Embryonic facial prominence (tissue), 1 donor: ENCODE measurements at regions not wholly inside any gene's neighbourhood (a gene's known extent, or its start where the extent isn't known, plus 50 kb on each side); places are given as distances from the start of the nearest gene placed in this dataset.

Experiments
- DNase-seq: peaks from one replicate; pipeline ENCODE4 v3.0.0-alpha.2; 2016; ENCODE audit errors: extremely low spot score

GRCh38 chr13:74871369-74872070, 610.4 kb downstream of the TBC1D4 start:
- DNase-seq: no peak

DNA sequence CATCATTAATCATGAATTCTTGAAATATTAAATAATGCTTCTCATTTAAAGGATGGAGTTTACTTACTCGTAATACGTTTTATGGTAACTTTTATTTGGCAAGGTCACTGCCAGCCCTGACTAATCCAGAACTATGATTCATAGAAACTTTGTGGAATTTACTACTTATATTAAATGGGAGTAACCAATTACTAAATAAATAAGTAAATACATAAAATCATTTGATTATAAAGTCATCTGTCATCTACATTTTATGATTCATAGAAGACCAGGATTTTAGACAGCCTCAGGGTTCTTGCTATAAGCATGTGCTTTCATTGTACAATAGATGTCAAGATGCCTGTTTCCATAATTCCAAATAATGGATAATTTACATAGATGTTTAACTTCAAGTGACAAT, 611.1 kb downstream of the TBC1D4 start:
- no peak for DNase-seq

DNA sequence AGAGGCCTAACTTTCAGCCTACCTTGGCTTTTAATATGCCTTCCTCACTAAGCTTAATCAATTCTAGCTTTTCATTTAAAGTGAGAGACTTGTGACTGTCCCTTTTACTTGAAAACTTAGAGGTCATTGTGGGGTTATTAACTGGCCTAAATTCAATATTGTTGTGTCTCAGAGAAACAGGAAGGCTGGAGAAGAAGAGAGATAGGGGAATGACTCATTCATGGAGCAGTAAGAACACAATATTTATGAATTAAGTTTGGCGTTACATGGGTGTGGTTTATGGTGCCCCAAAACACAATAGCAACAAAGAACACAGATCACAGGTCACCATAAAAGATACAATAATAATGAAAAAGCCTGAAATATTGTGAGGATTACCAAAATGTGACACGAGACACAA, 612.1 kb downstream of the TBC1D4 start:
- no peak for DNase-seq

- DNase-seq: no peak
Measured at GRCh38 chr13:74868049-74868448, 613.9 kb downstream of the TBC1D4 start.

DNA sequence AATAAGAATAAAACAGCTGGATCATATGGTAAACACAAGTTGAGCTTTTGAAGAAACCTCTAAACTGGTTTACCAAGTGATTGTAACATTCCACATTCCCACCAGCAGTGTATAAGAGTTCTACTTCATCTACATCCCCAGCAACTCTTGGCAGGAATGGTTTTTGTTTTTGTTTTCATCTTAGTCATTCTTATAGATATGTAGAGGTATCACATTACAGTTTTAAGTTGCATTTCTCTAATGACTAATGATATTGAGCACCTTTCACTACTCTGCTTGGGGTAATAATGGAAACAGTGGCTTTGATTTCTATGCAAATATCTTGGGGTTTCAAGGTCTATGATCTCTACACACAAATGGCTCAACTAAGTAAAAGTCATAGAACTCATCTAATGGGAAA, 614.5 kb downstream of the TBC1D4 start:
- DNase-seq: no peak

- peak; percentile 27 for DNase-seq
Measured at GRCh38 chr13:74866101-74866500, 615.9 kb downstream of the TBC1D4 start.

- no peak for DNase-seq
Measured at GRCh38 chr13:74865656-74866055, 616.3 kb downstream of the TBC1D4 start.

DNA sequence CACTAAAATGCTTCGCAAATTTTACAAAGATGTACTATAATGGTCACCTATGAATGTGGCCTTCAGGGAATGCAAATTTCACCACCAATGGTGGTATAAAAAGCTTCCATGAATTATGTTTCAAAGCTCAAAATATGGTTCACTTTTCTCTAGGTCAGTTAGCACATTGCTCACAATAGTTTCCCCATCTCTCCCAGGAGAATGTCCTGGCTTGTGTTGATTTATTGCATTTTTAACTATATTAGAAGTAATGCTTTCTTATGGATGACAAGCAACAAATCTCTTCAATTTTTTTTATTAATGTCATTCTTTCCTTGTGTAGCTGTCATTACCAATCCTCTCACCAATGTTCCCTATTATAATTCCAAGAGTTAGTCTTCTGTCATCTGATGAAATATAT, 621.2 kb downstream of the TBC1D4 start:
- no peak for DNase-seq

DNA sequence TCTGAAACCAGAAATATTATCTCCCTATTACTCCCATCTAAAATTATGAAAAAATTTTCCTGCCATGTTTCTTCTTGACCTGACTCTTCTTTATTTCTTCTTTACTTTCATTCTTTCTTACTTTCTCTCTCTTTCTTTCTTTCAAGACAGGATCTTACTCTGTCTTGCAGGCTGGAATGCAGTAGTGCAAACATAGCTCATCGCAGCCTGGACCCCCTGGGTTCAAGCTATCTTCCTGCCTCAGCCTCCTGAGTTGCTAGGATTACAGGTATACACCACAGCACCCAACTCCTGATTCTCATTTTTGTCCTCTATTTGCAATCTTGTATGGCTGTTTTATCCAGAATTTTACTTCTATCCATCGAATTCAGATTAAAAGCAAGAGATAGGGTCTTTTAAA, 631.1 kb downstream of the TBC1D4 start:
- no peak for DNase-seq

- DNase-seq: no peak
Measured at GRCh38 chr13:74847966-74848365, 634.0 kb downstream of the TBC1D4 start.

GRCh38 chr13:74845806-74846205, 636.2 kb downstream of the TBC1D4 start:
- DNase-seq: no peak

DNA sequence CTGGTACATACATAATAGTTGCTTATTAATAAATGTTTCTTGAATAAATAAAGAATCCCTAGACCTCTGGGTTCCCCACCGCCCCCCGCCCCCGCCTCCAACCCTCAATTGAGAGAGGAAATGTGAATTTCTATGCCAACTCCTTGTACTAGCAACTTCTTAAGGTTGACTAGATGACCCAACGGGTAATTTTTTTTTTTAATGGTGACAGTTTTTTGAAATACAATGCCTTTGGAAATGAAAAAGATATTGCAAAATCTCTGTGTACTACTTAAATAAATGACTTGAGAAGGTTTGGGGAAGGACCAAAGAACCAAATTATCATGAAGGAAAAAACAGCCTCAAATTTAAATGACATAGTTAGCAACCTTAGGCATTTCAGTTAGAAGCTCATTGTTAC, 640.3 kb downstream of the TBC1D4 start:
- no peak for DNase-seq

DNA sequence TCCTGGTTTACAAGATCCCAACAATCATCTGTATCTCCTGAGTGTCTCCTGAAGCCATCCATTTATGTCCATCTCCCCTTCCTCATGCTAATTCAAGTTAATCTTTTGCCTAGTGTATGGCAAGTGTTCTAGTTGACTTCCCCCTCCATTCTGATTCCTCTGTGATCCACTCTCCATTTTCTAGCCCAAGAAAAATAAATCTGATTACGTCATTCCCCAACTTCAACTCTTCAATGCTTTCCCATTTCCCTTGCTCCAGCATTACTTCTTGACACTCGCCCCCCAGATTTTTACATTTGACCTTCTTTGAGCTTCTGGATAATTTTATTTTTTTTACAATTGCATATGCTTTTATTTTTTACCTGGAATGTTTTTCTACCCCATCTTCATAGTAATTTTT, 640.8 kb downstream of the TBC1D4 start:
- DNase-seq: no peak

DNA sequence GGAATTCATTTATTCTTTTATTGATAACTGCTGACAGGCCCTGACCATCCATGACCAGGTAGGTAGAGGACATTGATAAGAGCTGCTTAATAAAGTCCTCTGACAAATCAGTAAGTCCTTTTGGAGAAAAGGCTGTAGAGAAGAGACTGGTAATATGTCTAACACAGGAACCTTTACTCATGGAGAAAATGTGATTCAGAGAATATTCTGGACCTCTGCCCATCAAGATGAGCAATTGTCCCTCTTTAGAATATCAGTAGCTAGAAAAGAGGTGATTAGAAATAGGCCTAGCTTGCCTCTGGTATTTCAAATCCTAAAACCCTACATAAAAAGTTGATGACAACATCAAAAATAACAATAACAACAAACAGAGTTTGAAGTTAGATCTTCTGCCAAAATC, 642.3 kb downstream of the TBC1D4 start:
- no peak for DNase-seq

GRCh38 chr13:74838096-74838495, 643.9 kb downstream of the TBC1D4 start:
- no peak for DNase-seq

DNA sequence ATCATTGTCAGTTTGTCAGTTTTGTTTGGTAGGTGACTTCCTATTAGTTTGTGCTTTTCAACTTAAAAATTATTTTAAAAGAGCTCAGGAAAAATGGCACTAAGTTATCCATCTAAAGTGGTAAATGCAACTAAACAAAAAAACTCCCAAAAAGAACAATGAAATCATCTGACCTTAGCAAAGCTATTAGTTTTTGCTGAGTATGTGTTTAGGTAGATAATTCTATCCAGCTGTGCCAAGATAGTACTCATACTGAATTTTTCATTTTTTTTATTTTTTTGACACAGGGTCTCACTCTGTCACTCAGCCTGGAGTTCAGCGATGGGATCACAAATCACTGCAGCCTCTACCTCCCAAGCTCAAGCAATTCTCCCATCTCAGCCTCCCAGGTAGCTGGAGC, 645.3 kb downstream of the TBC1D4 start:
- no peak for DNase-seq

GRCh38 chr13:74835579-74835978, 646.4 kb downstream of the TBC1D4 start:
- no peak for DNase-seq

- DNase-seq: no peak
Measured at GRCh38 chr13:74825938-74826246, 656.1 kb downstream of the TBC1D4 start.

DNA sequence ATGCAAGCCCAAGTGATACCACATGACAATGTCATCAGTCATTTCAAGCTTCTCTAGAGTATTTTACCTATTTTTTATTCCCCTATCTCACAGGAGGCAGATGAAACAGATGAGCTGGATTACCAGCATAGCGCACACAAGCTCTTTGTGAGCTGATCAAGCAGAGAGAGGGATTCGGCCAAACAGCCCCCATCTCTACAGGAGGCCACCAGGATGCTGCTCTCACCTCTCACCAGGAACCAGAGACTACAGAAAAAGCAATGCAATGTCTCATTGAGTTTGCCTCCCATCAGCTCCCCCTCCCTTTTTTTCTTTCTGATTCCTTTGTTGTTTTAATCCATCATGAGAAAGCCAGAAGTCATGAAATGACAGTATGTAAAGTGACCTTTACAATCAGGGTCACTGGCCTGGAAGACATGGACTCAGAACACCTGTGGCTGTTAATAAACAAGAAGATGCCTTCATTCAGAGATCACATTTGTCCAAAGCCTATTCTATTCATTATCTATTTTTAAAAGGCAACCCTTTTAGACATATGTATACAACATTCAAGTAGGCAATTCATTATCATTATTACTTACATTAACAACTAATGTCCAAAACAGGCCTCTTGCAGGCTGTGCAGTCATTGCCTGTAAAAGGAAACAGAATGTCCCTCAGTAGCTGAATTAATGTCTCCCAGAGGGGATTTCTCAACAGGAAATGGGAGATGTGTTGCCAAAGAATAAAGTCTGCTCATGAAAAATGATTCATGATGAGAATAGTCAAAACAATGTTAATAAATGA, 656.6 kb downstream of the TBC1D4 start:
- DNase-seq: no peak

DNA sequence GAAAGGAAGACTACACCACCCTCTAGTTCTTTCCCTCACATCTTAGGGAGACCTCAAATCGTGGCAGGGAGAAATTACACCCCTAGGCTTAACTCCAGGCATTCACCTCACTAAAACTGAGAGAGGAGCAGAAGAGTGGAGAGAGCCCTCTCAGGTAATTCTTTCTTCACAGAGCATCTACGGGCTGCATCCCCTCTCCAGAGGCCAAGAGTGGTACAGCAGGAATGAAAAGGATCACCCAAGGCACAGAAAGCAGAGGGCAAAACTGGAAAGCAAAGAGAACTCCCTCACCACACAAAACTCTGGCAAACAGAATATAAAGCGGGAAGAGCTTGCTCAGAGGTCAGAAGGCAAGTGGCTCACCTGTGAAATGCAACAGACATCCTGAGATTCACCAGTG, 661.2 kb downstream of the TBC1D4 start:
- DNase-seq: no peak

DNA sequence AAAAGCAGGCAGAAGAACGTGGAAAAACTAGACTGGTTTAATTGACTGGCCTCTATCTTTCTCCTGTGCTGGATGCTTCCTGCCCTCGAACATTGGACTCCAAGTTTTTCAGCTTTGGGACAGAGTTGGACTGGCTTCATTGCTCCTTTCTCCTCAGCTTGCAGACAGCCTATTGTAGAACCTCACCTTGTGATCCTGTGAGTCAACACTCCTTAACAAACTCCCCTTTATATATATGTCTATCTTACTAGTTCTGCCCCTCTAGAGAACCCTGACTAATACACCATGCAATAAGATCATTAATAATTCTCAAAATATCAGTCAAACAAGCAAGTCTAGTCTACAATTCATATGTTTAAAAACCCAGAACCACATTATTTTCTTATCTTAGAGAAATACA, 662.4 kb downstream of the TBC1D4 start:
- DNase-seq: no peak

DNA sequence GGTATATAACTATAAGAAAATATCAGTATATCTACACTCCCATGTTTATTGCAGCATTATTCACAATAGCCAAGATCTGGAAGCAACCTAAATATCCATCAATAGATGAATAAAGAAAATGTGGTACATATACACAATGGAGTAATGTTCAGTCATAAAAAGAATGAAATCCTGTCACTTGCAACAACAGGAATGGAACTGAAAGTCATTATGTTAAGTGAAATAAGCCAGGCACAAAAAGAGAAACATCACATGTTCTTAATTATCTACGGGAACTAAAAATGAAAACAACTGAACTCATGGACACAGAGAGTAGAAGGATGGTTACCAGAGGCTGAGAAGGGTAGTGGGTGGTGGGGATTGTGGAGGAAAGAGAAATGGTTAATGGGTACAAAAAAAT, 665.2 kb downstream of the TBC1D4 start:
- DNase-seq: no peak

GRCh38 chr13:74796157-74796556, 662.0 kb upstream of the KLF12 start:
- no peak for DNase-seq

DNA sequence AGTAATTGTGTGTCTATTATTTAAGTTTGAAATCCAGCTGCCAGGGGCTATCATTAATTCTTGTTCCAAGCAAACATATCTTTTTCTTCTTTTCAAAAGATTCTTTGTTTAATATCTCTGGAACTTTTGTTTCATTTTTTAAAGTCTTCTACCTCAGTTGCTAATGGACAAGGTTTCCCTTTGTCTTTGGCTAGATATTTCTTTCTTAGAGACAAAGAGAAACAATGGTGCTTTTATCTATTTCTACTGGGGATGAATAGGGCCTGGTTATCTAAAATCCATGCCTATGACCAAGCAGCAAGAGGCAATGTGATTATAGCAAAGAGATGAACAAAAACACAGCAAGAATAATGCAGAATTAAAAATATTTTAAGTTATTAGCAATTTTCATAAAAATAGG, 661.3 kb upstream of the KLF12 start:
- no peak for DNase-seq
